NB4 (cell line): ENCODE measurements at regions not wholly inside any gene's neighbourhood (a gene's known extent, or its start where the extent isn't known, plus 50 kb on each side); places are given as distances from the start of the nearest gene placed in this dataset.

Experiments used
- MYC ChIP-seq: IDR thresholded peaks from 2 replicates; pipeline ENCODE4 v1.6.1; 2011; ENCODE audit warnings: low read depth, low read length
- POLR2A ChIP-seq: IDR thresholded peaks from 2 replicates; pipeline ENCODE4 v1.6.1; 2011; ENCODE audit warnings: mild to moderate bottlenecking; ENCODE audit not compliant: insufficient read length; ENCODE audit errors: extremely low read depth
- TF ChIP-seq, protein P1 (sequence below): IDR thresholded peaks from one replicate; pipeline ENCODE4 v1.5.1; 2012; ENCODE audit warnings: low read depth, low read length
- TF ChIP-seq, protein P2 (sequence below): IDR thresholded peaks from 2 replicates; pipeline ENCODE4 v1.6.1; 2011; ENCODE audit warnings: low read depth, low read length

GRCh38 chr2:360124-360523 lies 72.2 kb upstream of the ALKAL2 start:
- TF ChIP-seq, protein P1, sequence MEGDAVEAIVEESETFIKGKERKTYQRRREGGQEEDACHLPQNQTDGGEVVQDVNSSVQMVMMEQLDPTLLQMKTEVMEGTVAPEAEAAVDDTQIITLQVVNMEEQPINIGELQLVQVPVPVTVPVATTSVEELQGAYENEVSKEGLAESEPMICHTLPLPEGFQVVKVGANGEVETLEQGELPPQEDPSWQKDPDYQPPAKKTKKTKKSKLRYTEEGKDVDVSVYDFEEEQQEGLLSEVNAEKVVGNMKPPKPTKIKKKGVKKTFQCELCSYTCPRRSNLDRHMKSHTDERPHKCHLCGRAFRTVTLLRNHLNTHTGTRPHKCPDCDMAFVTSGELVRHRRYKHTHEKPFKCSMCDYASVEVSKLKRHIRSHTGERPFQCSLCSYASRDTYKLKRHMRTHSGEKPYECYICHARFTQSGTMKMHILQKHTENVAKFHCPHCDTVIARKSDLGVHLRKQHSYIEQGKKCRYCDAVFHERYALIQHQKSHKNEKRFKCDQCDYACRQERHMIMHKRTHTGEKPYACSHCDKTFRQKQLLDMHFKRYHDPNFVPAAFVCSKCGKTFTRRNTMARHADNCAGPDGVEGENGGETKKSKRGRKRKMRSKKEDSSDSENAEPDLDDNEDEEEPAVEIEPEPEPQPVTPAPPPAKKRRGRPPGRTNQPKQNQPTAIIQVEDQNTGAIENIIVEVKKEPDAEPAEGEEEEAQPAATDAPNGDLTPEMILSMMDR: no peak
- no peak for TF ChIP-seq POLR2A
- no peak for TF ChIP-seq MYC
- TF ChIP-seq, protein P2, sequence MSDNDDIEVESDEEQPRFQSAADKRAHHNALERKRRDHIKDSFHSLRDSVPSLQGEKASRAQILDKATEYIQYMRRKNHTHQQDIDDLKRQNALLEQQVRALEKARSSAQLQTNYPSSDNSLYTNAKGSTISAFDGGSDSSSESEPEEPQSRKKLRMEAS: no peak
